H1 (cell line): ENCODE measurements at regions not wholly inside any gene's neighbourhood (a gene's known extent, or its start where the extent isn't known, plus 50 kb on each side); places are given as distances from the start of the nearest gene placed in this dataset.

Experiments
- CTCF ChIA-PET: fragments of 300-600 bp; sonication (Branson Sonifier 250); formaldehyde crosslinking; loops from one replicate; lab custom pipeline; 2021; ENCODE audit not compliant: partially characterized antibody; lab: Charles Lee
- POLR2A ChIA-PET: fragments of 300-600 bp; sonication (Branson Sonifier 250); formaldehyde crosslinking; loops from one replicate; lab custom pipeline; 2021; ENCODE audit warnings: inconsistent platforms; ENCODE audit not compliant: partially characterized antibody; lab: Charles Lee
- DNase-seq, 2 experiments: peaks; one replicate each; pipeline versions ENCODE4 v3.0.0 to v3.0.0-alpha.2; 2010 to 2022; ENCODE audit warnings: low spot score in 2 of 2, low read depth in 1 of 2, mixed read lengths in 1 of 2
- FAIRE-seq: peaks from 2 replicates; lab custom pipeline; 2011; peaks lifted over from hg19 to GRCh38; lab: Jason Lieb, UNC
- H2AFZ ChIP-seq: 2 replicates; pipeline ENCODE4 v1.8.1; 2012; ENCODE audit warnings: low read length, inconsistent platforms
- H2AK5ac ChIP-seq: 2 replicates; pipeline ENCODE4 v1.6.1; 2013; ENCODE audit warnings: low read depth, low read length
- H2BK120ac ChIP-seq: replicated peaks from 2 replicates; pipeline ENCODE3; 2013; ENCODE audit warnings: low read depth, low read length, inconsistent platforms
- H2BK12ac ChIP-seq: 2 replicates; pipeline ENCODE4 v1.6.1; 2013; ENCODE audit warnings: low read depth, low read length
- H2BK15ac ChIP-seq: 2 replicates; pipeline ENCODE4 v1.6.1; 2013; ENCODE audit warnings: low read length
- H2BK20ac ChIP-seq: 2 replicates; pipeline ENCODE4 v1.6.1; 2013; ENCODE audit warnings: low read length
- H2BK5ac ChIP-seq: 2 replicates; pipeline ENCODE4 v1.6.1; 2013; ENCODE audit warnings: low read depth, low read length
- H3K14ac ChIP-seq: 2 replicates; pipeline ENCODE4 v1.6.1; 2013; ENCODE audit warnings: inconsistent platforms; ENCODE audit not compliant: insufficient read length
- H3K18ac ChIP-seq: 2 replicates; pipeline ENCODE4 v1.6.1; 2013; ENCODE audit warnings: low read length; ENCODE audit errors: extremely low read depth
- H3K23ac ChIP-seq: 2 replicates; pipeline ENCODE4 v1.6.1; 2013; ENCODE audit warnings: inconsistent platforms; ENCODE audit not compliant: insufficient read length
- H3K23me2 ChIP-seq: 2 replicates; pipeline ENCODE4 v1.6.1; 2013; ENCODE audit warnings: low read depth, low read length
- H3K27ac ChIP-seq: 2 replicates; pipeline ENCODE4 v1.6.1; 2011; ENCODE audit warnings: low read depth, low read length, inconsistent platforms
- H3K27me3 ChIP-seq, 4 experiments: replicated peaks in 1 of 4; 1 replicate in 1 of 4; 2 replicates in 3 of 4; pipeline versions ENCODE4 v1.6.1 to v1.8.1; 2011 to 2013; ENCODE audit warnings: low read length in 3 of 4, mild to moderate bottlenecking in 3 of 4, inconsistent platforms in 2 of 4, mixed read lengths in 2 of 4, moderate library complexity in 1 of 4; ENCODE audit not compliant: control insufficient read depth in 3 of 4, insufficient read depth in 3 of 4; ENCODE audit errors: extremely low read depth in 1 of 4
- H3K36me3 ChIP-seq, 4 experiments: 2 replicates each; pipeline versions ENCODE4 v1.6.1 to v1.8.1; 2011 to 2013; ENCODE audit warnings: mild to moderate bottlenecking in 4 of 4, low read length in 3 of 4, moderate library complexity in 2 of 4, control low read depth in 1 of 4, inconsistent platforms in 1 of 4; ENCODE audit not compliant: insufficient read depth in 4 of 4, control insufficient read depth in 2 of 4
- H3K4ac ChIP-seq: replicated peaks from 2 replicates; pipeline ENCODE3; 2013; ENCODE audit warnings: low read length, low read depth, mixed read lengths, inconsistent platforms; ENCODE audit not compliant: insufficient read length
- H3K4me1 ChIP-seq, 4 experiments: replicated peaks in 1 of 4; 1 replicate in 1 of 4; 2 replicates in 3 of 4; pipeline versions ENCODE4 v1.6.1 to v1.8.1; 2011 to 2013; ENCODE audit warnings: low read length in 3 of 4, inconsistent platforms in 2 of 4, mixed read lengths in 1 of 4; ENCODE audit not compliant: insufficient read depth in 4 of 4, control insufficient read depth in 3 of 4
- H3K4me2 ChIP-seq, 2 experiments: 2 replicates each; pipeline versions ENCODE4 v1.6.1 to v1.8.1; 2011 to 2013; ENCODE audit warnings: low read depth in 2 of 2, low read length in 2 of 2, control low read depth in 1 of 2, inconsistent platforms in 1 of 2, mild to moderate bottlenecking in 1 of 2; ENCODE audit not compliant: insufficient read depth in 1 of 2
- H3K4me3 ChIP-seq, 4 experiments: fragments of 200-600, 300-600 bp in 1 of 4; sonication (generic), shearing (Covaris generic), sonication (Bioruptor Twin) in 1 of 4; 2 replicates each; pipeline versions ENCODE4 v1.5.1 to v1.8.1; 2011 to 2016; ENCODE audit warnings: low read length in 4 of 4, low read depth in 3 of 4, control low read depth in 2 of 4, inconsistent platforms in 2 of 4, mild to moderate bottlenecking in 2 of 4, mixed read lengths in 1 of 4, moderate library complexity in 1 of 4; ENCODE audit not compliant: insufficient read depth in 2 of 4; ENCODE audit errors: extremely low read depth in 1 of 4
- H3K56ac ChIP-seq: replicated peaks from 2 replicates; pipeline ENCODE3; 2013; ENCODE audit warnings: low read depth, mild to moderate bottlenecking, mixed read lengths, low read length, inconsistent platforms; ENCODE audit not compliant: insufficient read length
- H3K79me1 ChIP-seq: 2 replicates; pipeline ENCODE4 v1.6.1; 2013; ENCODE audit warnings: low read depth, low read length, control low read depth
- H3K79me2 ChIP-seq, 2 experiments: 2 replicates each; pipeline versions ENCODE4 v1.6.1 to v1.8.1; 2012 to 2013; ENCODE audit warnings: low read length in 2 of 2, mild to moderate bottlenecking in 2 of 2, inconsistent platforms in 1 of 2; ENCODE audit not compliant: insufficient read depth in 2 of 2, control insufficient read depth in 1 of 2
- H3K9ac ChIP-seq, 4 experiments: replicated peaks in 1 of 4; 1 replicate in 1 of 4; 2 replicates in 3 of 4; pipeline versions ENCODE4 v1.6.1 to v1.8.1; 2011 to 2013; ENCODE audit warnings: low read depth in 3 of 4, low read length in 3 of 4, control low read depth in 2 of 4, mild to moderate bottlenecking in 2 of 4, moderate library complexity in 2 of 4, inconsistent platforms in 1 of 4; ENCODE audit errors: extremely low read depth in 1 of 4
- H3K9me3 ChIP-seq, 2 experiments: 2 replicates each; pipeline versions ENCODE4 v1.6.1 to v1.8.1; 2012 to 2013; ENCODE audit warnings: mild to moderate bottlenecking in 2 of 2, moderate library complexity in 2 of 2, control low read depth in 1 of 2, inconsistent platforms in 1 of 2, low read depth in 1 of 2, low read length in 1 of 2, mixed read lengths in 1 of 2; ENCODE audit not compliant: insufficient read depth in 2 of 2
- H4K20me1 ChIP-seq, 2 experiments: replicated peaks in 1 of 2; 2 replicates each; pipeline versions ENCODE3 to v1.8.1; 2011 to 2013; ENCODE audit warnings: inconsistent platforms in 2 of 2, low read length in 2 of 2, mild to moderate bottlenecking in 1 of 2; ENCODE audit not compliant: insufficient read depth in 2 of 2, control insufficient read depth in 1 of 2
- H4K5ac ChIP-seq: 2 replicates; pipeline ENCODE4 v1.6.1; 2013; ENCODE audit warnings: low read length, low read depth, mixed read lengths, inconsistent platforms; ENCODE audit not compliant: insufficient read length
- H4K8ac ChIP-seq: 2 replicates; pipeline ENCODE4 v1.8.0; 2013; ENCODE audit warnings: mild to moderate bottlenecking, moderate library complexity, low read length, inconsistent platforms; ENCODE audit not compliant: insufficient read depth; ENCODE audit errors: extremely low read depth
- H4K91ac ChIP-seq: replicated peaks from 2 replicates; pipeline ENCODE3; 2013; ENCODE audit warnings: low read length, mixed read lengths, inconsistent platforms; ENCODE audit not compliant: insufficient read length
- ASH2L ChIP-seq: fragments of 200-600, 300-600 bp; sonication (generic); IDR thresholded peaks from one replicate; pipeline ENCODE4 v1.7.1; 2017; ENCODE audit warnings: low read length
- BCL11A ChIP-seq, 2 experiments: IDR thresholded peaks; one replicate each; pipeline ENCODE4 v1.6.1; 2011; ENCODE audit warnings: low read depth in 2 of 2, low read length in 2 of 2, mild to moderate bottlenecking in 2 of 2
- CHD2 ChIP-seq: IDR thresholded peaks from 2 replicates; pipeline ENCODE4 v1.6.1; 2012; ENCODE audit warnings: low read length, improper control_type of control experiment
- CREB1 ChIP-seq: IDR thresholded peaks from 2 replicates; pipeline ENCODE4 v1.6.1; 2012; ENCODE audit warnings: inconsistent platforms
- GTF2F1 ChIP-seq: IDR thresholded peaks from 2 replicates; pipeline ENCODE4 v1.6.1; 2012; ENCODE audit warnings: low read depth, low read length, improper control_type of control experiment, borderline replicate concordance
- KDM4A ChIP-seq: IDR thresholded peaks from one replicate; pipeline ENCODE4 v1.7.1; 2012; ENCODE audit warnings: low read depth, mild to moderate bottlenecking, moderate library complexity, low read length, inconsistent platforms; ENCODE audit not compliant: severe bottlenecking
- MAFK ChIP-seq: IDR thresholded peaks from 2 replicates; pipeline ENCODE4 v1.6.1; 2012; ENCODE audit warnings: low read depth, mild to moderate bottlenecking, improper control_type of control experiment, low read length
- NANOG ChIP-seq: IDR thresholded peaks from 2 replicates; pipeline ENCODE4 v1.6.1; 2011; ENCODE audit warnings: low read length, low read depth, mild to moderate bottlenecking, inconsistent platforms; ENCODE audit not compliant: insufficient read depth, poor library complexity, severe bottlenecking
- RNF2 ChIP-seq: fragments of 200-900, 300-1000 bp; sonication (generic); IDR thresholded peaks from 2 replicates; pipeline ENCODE4 v1.7.1; 2016; ENCODE audit warnings: borderline replicate concordance, low read depth, mild to moderate bottlenecking, antibody characterized with exemption, low read length; ENCODE audit not compliant: poor library complexity, severe bottlenecking; ENCODE audit errors: missing control alignments
- TAF7 ChIP-seq: optimal IDR thresholded peaks from 2 replicates; pipeline ENCODE3; 2011; ENCODE audit warnings: low read depth, mild to moderate bottlenecking, inconsistent platforms, low read length, moderate library complexity, borderline replicate concordance
- ZNF274 ChIP-seq: IDR thresholded peaks from 2 replicates; pipeline ENCODE4 v1.7.0; 2012; ENCODE audit warnings: low read length, borderline replicate concordance; ENCODE audit errors: extremely low read depth
- WGBS, 2 experiments: shearing (Covaris generic) in 1 of 2; methylation state at CpG; one replicate each; pipeline versions ENCODE4 v1.1.6 to v1.1.7; 2013 to 2015; ENCODE audit warnings: low lambda C conversion rate in 2 of 2, mixed read lengths in 2 of 2, inconsistent platforms in 1 of 2, low coverage in 1 of 2, missing lambda C conversion rate in 1 of 2; ENCODE audit not compliant: insufficient replicate concordance in 2 of 2, insufficient coverage in 1 of 2, insufficient read length in 1 of 2; ENCODE audit errors: extremely low coverage in 1 of 2, missing lambda C conversion rate in 1 of 2; 5-methylcytosine and 5-hydroxymethylcytosine counted together
- TF ChIP-seq, protein P1 (sequence below): IDR thresholded peaks from 2 replicates; pipeline ENCODE4 v1.6.1; 2011; ENCODE audit warnings: low read length, improper control_type of control experiment
- TF ChIP-seq, protein P2 (sequence below): IDR thresholded peaks from 2 replicates; pipeline ENCODE4 v1.6.1; 2011; ENCODE audit warnings: low read depth, mild to moderate bottlenecking, low read length; ENCODE audit not compliant: insufficient read depth

DNA sequence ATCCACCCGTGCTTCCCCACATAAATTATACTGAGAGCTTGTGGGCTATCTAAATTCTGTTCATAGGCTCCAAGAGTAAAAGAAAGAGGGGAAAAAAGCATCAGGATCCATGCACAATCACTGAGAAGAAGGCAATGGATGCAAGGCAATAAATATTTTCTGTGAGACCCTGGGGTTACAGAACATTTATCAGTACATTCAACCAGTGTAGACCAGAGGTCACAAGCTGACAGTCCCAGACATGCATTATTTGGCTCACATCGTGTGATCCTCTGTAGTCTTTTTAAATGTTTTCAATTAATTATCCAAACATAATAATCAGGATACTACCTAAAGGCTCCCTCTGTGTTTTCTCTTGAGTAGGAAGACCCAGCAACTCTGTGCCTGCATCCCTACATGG is 267.9 kb upstream of the CAND1 start:
- no peak overlapping the region for H3K18ac ChIP-seq
- H2BK120ac ChIP-seq, result no peak overlapping the region
- H3K56ac ChIP-seq, result no peak overlapping the region
- H2BK5ac ChIP-seq, result no peak overlapping the region
- no peak overlapping the region for H3K4ac ChIP-seq
- H2AFZ ChIP-seq, result no peak overlapping the region
- no peak overlapping the region for H2BK15ac ChIP-seq
- H4K8ac ChIP-seq, result no peak overlapping the region
- no peak overlapping the region for H4K91ac ChIP-seq
- FAIRE-seq, result no peak
- peaks cover 2% of the 10 kb centered on the region in 2 experiments for H4K20me1 ChIP-seq
- no peak overlapping the region for H4K5ac ChIP-seq
- CTCF ChIA-PET, result interaction anchor here (0.6 to 1.8 kb wide), 4 partner anchors 17 to 156 kb away, joined by 3 to 4 read pairs (median 4); no protein-coding TSS in a partner anchor
- no peaks in the 10 kb centered on the region for H3K9me3 ChIP-seq
- H2AK5ac ChIP-seq, result no peak overlapping the region
- no peak overlapping the region for H3K14ac ChIP-seq
- no peak overlapping the region for H3K4me3 ChIP-seq
- H3K36me3 ChIP-seq, result no peaks in the 10 kb centered on the region
- no peak overlapping the region for H3K27ac ChIP-seq
- no peak for DNase-seq
- H3K9ac ChIP-seq, result no peak overlapping the region
- 89% methylated on average over 2 of the region's 2 CpGs; no CpG with 5 or more reads in 1 of the 2 experiments for WGBS, 2 experiments
- H3K79me1 ChIP-seq, result no peaks in the 10 kb centered on the region
- 0 out of 4 replicates have a peak, but pooled peaks cover 0 to 6% of the 10 kb centered on the region in 2 experiments for H3K79me2 ChIP-seq
- no peaks in the 10 kb centered on the region for H3K4me1 ChIP-seq
- H3K4me2 ChIP-seq, result no peak overlapping the region
- no peak overlapping the region for H3K23ac ChIP-seq
- POLR2A ChIA-PET, result no interaction called here
- no peaks in the 10 kb centered on the region for H3K27me3 ChIP-seq
- no peak overlapping the region for H2BK20ac ChIP-seq
- no peaks in the 10 kb centered on the region; the same call in 1 of the 2 replicates for H3K23me2 ChIP-seq
- H2BK12ac ChIP-seq, result no peak overlapping the region
- no peak for TF ChIP-seq TAF7
- TF ChIP-seq ASH2L, result no peak
- no peak for TF ChIP-seq GTF2F1
- no peak for TF ChIP-seq KDM4A
- no peak for TF ChIP-seq CHD2
- TF ChIP-seq ZNF274, result no peak
- TF ChIP-seq RNF2, result no peak
- TF ChIP-seq BCL11A (IDR thresholded peaks at IDR 0.05; ENCODE audit: low read depth in 2 of 2, low read length in 2 of 2), result no peak
- no peak for TF ChIP-seq NANOG
- TF ChIP-seq, protein P1, sequence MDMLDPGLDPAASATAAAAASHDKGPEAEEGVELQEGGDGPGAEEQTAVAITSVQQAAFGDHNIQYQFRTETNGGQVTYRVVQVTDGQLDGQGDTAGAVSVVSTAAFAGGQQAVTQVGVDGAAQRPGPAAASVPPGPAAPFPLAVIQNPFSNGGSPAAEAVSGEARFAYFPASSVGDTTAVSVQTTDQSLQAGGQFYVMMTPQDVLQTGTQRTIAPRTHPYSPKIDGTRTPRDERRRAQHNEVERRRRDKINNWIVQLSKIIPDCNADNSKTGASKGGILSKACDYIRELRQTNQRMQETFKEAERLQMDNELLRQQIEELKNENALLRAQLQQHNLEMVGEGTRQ, result no peak
- no peak for TF ChIP-seq CREB1
- TF ChIP-seq, protein P2, sequence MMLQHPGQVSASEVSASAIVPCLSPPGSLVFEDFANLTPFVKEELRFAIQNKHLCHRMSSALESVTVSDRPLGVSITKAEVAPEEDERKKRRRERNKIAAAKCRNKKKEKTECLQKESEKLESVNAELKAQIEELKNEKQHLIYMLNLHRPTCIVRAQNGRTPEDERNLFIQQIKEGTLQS, result no peak
- no peak for TF ChIP-seq MAFK
